HG03342 (cell line): ENCODE measurements at regions not wholly inside any gene's neighbourhood (a gene's known extent, or its start where the extent isn't known, plus 50 kb on each side); places are given as distances from the start of the nearest gene placed in this dataset.
"Not testable (repeated sequence)": the region's sequence is repeated elsewhere in the genome, so short reads cannot be mapped to it uniquely, and the experiment has no call there.

Experiments used
- ATAC-seq: cut with Tn5 transposase; IDR thresholded peaks from one replicate; pipeline ENCODE4 v1.9.1; 2021; ENCODE audit warnings: mild to moderate bottlenecking, moderate library complexity; ENCODE audit not compliant: unreplicated experiment

- no peak for ATAC-seq
Observed at GRCh38 chr10:36766415-36766810, 359.0 kb upstream of the ANKRD30A start.

- ATAC-seq: no peak
Observed at GRCh38 chr10:36765782-36766414, 359.5 kb upstream of the ANKRD30A start.

DNA sequence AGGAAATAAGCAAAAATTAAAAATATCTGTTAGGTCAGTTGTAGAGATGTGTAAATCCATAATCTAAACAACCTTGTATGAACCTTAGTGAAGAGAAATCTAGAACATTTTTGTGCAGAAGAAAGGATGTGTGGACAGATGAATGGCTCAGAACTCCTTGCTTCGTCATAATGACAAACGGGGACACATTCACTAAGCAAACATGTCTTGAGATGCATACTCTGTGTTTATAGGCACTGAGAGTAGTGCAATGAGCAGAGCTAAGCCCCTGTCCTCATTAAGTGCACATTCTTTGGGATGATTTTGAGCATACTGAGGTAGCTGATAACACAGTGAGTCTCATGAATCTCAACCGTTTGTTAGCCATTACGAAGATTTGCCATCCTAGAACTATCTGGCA, 360.6 kb upstream of the ANKRD30A start:
- ATAC-seq: no peak

- ATAC-seq: no peak
Observed at GRCh38 chr10:36761121-36761520, 364.3 kb upstream of the ANKRD30A start.

- ATAC-seq: no peak
Observed at GRCh38 chr10:36759141-36759805, 366.1 kb upstream of the ANKRD30A start.

DNA sequence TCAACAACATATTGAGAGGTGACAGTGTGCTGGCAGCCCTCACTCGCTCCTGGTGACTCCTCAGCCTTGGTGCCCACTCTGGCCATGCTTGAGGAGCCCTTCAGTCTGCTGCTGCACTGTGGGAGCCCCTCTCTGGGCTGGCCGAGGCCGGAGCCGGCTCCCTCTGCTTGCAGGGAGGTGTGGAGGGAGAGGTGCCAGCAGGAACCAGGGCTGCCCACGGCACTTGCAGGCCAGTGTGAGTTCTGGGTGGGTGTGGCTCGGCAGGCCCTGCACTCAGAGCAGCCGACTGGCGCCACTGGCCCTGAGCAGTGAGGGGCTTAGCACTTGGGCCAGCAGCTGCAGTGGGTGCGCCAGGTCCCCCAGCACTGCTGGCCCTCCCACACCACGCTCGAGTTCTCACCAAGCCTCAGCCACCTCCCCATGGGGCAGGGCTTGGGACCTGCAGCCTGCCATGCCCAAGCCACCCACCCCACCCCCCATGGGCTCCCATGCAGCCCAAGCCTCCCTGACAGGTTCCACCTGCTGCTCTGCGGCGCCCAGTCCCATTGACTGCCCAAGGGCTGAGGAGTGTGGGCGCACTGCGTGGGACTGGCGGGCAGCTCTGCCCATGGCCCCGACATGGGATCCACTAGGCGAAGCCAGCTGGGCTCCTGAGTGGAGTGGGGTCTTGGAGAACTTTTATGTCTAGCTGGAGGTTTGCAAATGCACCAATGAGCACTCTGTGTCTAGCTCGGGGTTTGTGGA, 377.1 kb upstream of the ANKRD30A start:
- no peak for ATAC-seq

- ATAC-seq: no peak
Observed at GRCh38 chr10:36739884-36740445, 385.4 kb upstream of the ANKRD30A start.

- ATAC-seq: no peak
Observed at GRCh38 chr10:36738738-36739431, 386.5 kb upstream of the ANKRD30A start.

GRCh38 chr10:36736311-36736710, 389.1 kb upstream of the ANKRD30A start:
- ATAC-seq: no peak

DNA sequence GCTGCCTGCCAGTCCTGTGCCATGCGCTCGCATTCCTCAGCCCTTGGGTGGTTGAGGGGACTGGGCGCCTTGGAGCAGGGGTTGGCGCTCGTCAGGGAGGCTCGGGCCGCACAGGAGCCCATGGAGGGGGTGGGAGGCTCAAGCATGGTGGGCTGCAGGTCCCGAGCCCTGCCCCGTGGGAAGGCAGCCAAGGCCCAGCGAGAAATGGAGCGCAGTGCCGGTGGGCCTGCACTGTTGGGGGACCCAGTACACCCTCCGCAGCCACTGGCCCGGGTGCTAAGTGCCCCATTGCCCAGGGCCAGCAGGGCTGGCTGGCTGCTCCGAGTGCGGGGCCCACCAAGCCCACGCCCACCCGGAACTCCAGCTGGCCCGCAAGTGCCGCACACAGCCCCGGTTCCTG, 390.8 kb upstream of the ANKRD30A start:
- ATAC-seq: not testable (repeated sequence)

DNA sequence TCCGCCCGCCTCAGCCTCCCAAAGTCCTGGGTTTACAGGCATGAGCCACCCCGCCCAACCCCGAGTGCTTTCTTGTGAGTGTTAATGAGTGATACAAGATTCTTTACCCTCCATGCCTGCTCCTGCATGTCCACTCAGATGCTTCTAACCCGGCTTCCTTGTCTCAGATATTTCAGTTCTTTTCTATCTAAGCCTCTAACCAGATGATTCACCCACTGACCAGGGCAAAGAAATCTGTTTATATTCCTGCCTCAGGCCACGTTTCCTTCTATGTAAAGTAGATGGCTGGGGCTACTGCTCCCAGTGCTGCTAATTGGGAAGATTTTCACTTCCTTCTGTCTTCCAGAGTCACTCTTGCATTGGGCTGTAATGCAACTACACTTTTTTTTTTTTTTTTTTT, 395.1 kb upstream of the ANKRD30A start:
- ATAC-seq: no peak

- ATAC-seq: no peak
Observed at GRCh38 chr10:36728626-36729025, 396.8 kb upstream of the ANKRD30A start.

DNA sequence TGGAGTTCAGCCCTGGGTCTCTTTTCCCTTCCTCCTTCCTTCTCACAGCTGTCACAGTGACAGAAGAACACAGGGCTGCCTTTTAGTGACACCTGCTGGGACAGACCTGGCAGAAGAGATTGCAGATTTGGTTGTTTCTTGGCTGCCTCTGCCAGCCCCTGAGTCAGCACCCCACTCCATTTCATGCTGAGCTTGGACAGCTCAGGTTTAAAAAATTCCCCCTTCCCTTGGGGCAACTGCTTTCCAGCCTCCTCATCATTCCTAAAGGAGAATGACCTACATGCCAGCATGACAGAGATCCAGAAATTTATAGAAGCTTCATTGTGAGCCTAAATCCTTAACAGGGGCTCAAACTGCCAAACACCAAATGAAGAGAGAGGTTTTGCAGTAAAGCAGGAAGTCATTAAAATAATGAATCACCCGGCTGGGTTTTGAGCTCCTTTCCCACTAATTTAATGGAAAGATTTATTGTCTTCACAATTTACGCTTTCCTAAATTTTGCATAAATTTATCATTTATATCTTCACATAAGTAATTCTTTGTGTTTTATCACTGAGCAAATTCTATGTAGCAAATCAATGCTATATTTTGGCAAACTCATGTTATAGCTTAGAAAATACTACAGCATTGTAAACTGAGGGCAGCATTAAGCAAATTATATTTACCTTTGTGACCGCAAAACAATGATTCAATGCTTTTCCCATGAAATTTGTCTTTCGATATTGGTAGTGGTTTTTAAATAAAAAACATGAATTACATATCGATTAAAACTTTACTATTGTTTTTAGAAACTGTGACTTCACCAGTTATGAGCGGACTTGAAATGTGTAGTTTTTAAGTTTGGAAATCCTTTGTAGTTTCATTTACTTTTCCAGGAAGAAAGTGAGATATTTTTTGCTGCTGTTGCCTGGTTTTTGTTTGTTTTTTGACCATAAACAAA, 399.5 kb upstream of the ANKRD30A start:
- ATAC-seq: no peak

DNA sequence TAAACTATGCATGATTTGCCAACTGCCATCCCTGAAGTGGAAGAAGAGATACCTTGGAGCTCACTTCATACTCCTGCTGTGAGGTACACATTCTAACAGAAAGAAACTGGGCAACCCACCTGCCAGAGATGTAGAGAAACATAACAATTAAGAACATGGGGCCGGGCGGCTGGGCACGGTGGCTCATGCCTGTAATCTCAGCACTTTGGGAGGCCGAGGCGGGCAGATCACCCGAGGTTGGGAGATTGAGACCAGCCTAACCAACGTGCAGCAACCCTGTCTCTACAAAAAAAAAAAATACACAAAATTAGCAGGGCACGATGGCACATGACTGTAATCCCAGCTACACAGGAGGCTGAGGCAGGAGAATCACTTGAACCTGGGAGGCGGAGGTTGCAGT, 402.6 kb upstream of the ANKRD30A start:
- ATAC-seq: no peak

GRCh38 chr10:36721871-36722270, 403.5 kb upstream of the ANKRD30A start:
- ATAC-seq: no peak

DNA sequence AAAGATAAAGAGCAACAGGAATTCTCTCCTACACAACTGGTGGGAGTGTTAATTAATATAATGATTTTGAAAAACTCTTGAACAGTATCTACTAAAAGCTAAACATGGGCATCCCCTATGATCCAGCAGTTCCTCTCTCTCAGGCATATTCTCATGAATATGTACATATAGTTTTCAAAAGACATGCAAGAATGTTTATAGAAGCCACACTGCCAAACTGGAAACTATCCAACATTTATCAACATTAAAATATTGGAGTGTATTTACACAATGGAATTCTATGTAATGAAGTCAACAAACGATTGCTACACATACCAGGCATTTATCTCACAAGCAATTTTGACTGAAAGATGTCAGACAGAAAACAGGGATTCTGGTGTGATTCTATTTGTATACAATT, 404.5 kb upstream of the ANKRD30A start:
- ATAC-seq: no peak

GRCh38 chr10:36717118-36717517, 408.3 kb upstream of the ANKRD30A start:
- no peak for ATAC-seq

DNA sequence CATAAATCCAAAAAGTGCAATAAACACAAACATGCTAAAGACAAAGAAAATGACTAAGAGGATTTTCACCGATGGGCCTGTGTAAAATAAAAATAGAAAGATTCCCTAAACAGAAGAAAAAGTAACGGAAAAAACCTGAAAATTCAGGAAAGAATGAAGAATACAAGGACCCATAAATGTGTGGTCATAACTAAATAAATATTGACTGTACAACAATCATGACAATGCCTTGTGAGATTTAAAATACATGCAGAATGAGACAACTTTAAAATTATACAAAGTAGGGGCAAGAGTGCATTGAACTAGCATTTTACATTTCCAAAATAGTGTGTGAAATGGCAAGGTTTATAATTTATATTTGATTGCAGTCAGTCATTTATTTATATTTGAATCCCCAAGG, 409.1 kb upstream of the ANKRD30A start:
- ATAC-seq: no peak

- no peak for ATAC-seq
Observed at GRCh38 chr10:36712695-36713094, 412.7 kb upstream of the ANKRD30A start.

GRCh38 chr10:36711361-36711760, 414.0 kb upstream of the ANKRD30A start:
- no peak for ATAC-seq
